GM12892 (cell line): ENCODE measurements at regions not wholly inside any gene's neighbourhood (a gene's known extent, or its start where the extent isn't known, plus 50 kb on each side); places are given as distances from the start of the nearest gene placed in this dataset.

Experiments
- POLR2A ChIP-seq: IDR thresholded peaks from 2 replicates; pipeline ENCODE4 v1.6.1; 2011; ENCODE audit warnings: low read depth, low read length, control low read depth
- POLR2AphosphoS5 ChIP-seq: IDR thresholded peaks from 2 replicates; pipeline ENCODE4 v1.6.1; 2011; ENCODE audit warnings: low read depth, low read length, control low read depth
- TAF1 ChIP-seq: IDR thresholded peaks from 2 replicates; pipeline ENCODE4 v1.6.1; 2011; ENCODE audit warnings: low read depth, mild to moderate bottlenecking, control low read depth, low read length, borderline replicate concordance

GRCh38 chr3:102617381-102617780, 182.6 kb downstream of the ZPLD1 start:
- no peak for TF ChIP-seq TAF1
- TF ChIP-seq POLR2A, result no peak
- TF ChIP-seq POLR2AphosphoS5, result no peak
